ENCODE measurements at regions not wholly inside any gene's neighbourhood (a gene's known extent, or its start where the extent isn't known, plus 50 kb on each side); places are given as distances from the start of the nearest gene placed in this dataset.
"Not testable (repeated sequence)": the region's sequence is repeated elsewhere in the genome, so short reads cannot be mapped to it uniquely, and the experiment has no call there.

- DNase-seq (ENCODE audit: low read depth), result no peak
These were observed 723.7 kb upstream of the ARRDC3 start for GRCh38 chr5:92106808-92107207.

GRCh38 chr5:92104126-92104525, 721.0 kb upstream of the ARRDC3 start:
- DNase-seq (ENCODE audit: low read depth), result no peak

DNA sequence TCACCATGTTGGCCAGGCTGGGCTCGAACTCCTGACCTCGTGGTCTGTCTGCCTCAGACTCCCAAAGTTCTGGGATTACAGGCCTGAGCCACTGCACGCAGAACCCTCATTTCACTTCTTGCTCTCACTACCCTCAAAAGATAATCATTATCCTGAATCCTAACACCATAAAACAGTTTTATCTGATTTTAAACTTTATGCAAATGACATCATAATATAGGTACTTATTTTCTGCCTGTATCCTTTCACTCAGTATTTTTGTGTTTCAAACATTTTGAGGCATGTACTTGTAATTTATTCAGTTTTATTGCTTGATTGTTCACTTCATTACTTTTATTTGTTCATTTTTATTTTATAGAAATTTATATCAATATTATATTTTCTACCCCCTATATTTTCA, 719.2 kb upstream of the ARRDC3 start:
- DNase-seq (ENCODE audit: low read depth), result no peak

GRCh38 chr5:92092239-92092638, 709.1 kb upstream of the ARRDC3 start:
- DNase-seq (ENCODE audit: low read depth), result no peak

DNA sequence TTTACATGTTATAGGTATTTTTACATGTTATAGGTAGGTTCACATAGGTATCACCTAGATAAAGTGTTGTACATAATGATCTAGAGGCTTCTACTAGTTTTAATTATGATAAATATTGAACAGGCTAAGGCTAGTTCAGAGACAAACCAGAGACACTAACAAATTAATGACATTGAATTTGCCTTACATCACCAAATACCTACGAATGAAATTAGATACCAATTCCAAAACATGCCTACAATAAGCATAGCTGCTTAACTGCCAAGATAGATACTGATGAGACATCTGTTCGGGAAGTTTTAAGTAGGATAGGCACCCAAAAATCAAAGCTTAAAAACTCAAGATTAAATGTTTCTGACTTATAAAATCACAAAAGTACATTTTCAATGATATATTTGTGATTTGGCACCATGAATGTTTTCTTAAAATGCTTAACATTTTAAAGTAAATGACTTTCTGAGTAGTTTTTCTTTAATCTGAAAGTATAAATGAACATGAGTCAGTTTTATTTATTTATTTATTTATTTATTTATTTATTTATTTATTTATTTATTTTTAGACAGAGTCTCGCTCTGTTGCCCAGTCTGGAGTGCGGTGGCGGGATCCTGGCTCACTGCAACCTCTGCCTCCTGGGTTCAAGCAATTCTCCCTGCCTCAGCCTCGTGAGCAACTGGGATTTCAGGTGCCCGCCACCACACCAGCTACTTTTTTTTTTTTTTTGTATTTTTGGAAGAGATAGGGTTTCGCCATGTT, 703.1 kb upstream of the ARRDC3 start:
- DNase-seq (ENCODE audit: low read depth), result no peak

GRCh38 chr5:92081958-92082712, 699.0 kb upstream of the ARRDC3 start:
- DNase-seq (ENCODE audit: low read depth), result no peak

- DNase-seq (ENCODE audit: low read depth), result no peak
These were observed 687.7 kb upstream of the ARRDC3 start for GRCh38 chr5:92070786-92071185.

DNA sequence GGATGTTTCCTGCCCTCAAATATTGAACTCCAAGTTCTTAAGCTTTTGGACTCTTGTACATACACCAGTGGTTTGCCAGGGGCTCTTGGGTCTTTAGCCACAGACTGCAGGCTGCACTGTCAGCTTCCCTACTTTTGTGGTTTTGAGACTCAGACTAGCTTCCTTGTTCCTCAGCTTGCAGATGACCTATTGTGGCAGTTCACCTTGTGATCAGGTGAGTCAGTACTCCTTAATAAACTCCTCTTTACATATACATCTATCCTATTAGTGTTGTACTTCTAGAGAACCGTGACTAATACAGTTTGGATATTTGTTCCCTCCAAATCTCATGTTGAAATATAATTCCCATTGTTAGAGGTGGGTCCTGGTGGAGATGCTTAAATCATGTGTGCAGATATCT, 681.9 kb upstream of the ARRDC3 start:
- DNase-seq (ENCODE audit: low read depth), result no peak

DNA sequence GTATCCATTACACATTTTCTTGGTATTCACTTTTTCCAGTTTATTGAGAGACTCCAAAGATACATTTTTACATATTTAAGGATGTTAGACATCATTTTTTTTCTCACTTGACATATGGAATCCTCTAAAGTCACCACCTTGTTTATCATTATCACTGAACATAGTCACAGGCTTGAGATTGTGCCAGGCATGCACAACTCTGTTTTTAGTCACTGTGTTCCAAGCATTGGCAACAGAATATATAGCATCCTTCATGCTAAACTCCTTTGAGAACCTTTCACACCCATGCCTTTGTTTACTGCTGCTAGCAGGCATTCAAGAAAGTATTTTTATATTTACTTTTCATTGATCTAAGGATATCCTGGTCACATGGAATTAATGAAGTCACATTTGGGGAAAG, 668.6 kb upstream of the ARRDC3 start:
- DNase-seq (ENCODE audit: low read depth), result no peak

DNA sequence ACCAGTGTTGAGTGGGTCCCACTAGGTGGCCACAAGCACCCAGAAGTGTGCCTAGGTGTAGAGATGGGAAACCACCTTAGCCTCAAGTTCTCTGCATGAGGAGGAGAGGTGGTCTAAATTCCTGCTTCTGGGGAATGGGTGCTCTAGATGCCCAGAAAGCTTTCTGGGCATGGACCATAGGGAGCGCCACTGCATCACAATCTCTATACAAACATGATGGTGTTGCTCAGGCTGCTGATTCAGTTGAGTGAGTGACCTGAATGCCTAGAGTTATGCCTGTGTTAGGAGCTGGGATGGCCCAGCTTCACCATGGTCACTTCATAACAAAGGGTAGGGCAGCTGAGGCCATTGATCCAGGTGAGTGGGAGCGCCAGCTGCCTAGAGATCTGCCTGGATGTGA, 667.9 kb upstream of the ARRDC3 start:
- DNase-seq (ENCODE audit: low read depth), result no peak

- DNase-seq (ENCODE audit: low read depth), result no peak
These were observed 659.0 kb upstream of the ARRDC3 start for GRCh38 chr5:92041911-92042660.

DNA sequence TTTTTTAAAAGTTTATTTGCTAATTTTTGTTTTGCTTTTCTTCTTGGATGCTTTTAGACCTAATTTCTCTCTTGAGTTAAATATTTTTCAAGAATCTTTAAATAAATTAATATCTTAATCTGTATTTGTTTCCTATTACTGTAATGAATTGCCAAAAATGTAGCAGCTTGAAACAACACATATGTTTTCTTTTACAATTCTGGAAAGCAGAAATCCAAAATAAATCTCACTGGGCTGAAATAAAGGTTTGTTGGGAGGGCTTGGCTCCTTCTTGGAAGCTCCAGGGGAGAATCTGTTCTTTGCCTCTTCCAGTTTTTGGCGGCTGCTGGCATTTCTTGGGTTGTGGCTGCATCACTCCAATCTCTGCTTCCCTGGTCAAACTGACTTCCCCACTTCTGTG, 658.1 kb upstream of the ARRDC3 start:
- DNase-seq (ENCODE audit: low read depth), result no peak

DNA sequence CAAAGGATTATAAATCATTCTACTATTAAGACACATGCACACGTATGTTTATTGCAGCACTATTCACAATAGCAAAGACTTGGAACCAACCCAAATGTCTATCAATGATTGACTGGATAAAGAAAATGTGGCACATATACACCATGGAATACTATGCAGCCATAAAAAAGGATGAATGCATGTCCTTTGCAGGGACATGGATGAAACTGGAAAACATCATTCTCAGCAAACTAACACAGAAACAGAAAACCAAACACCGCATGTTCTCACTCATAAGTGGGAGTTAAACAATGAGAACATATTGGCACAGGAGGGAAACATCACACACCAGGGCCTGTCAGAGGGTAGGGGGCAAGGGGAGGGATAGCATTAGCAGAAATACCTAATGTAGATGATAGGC, 646.7 kb upstream of the ARRDC3 start:
- not testable (repeated sequence) for DNase-seq (ENCODE audit: low read depth)

DNA sequence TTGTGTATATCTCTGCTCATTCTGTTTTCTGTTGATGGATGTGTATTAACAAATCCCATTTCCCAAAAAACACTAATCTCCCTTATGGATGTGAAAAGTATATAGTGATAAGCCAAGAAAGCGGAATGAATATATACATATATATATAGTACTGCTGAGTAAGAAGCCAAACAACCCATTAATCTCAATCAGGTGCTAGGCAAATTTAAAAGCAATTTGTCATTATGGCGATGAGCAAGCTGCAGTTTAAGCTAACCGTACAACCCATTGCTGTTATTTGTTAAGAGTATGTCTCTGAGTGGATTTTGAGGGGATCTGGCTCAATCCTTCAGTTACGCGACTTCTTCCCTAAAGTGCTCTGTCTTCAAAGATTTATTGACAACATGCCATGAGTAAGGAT, 640.4 kb upstream of the ARRDC3 start:
- DNase-seq (ENCODE audit: low read depth), result no peak

- DNase-seq (ENCODE audit: low read depth), result no peak
These were observed 640.0 kb upstream of the ARRDC3 start for GRCh38 chr5:92023141-92023471.

GRCh38 chr5:92022415-92023140, 639.5 kb upstream of the ARRDC3 start:
- DNase-seq (ENCODE audit: low read depth), result no peak

GRCh38 chr5:92019376-92019990, 636.4 kb upstream of the ARRDC3 start:
- peak; percentile 8 for DNase-seq (ENCODE audit: low read depth)

DNA sequence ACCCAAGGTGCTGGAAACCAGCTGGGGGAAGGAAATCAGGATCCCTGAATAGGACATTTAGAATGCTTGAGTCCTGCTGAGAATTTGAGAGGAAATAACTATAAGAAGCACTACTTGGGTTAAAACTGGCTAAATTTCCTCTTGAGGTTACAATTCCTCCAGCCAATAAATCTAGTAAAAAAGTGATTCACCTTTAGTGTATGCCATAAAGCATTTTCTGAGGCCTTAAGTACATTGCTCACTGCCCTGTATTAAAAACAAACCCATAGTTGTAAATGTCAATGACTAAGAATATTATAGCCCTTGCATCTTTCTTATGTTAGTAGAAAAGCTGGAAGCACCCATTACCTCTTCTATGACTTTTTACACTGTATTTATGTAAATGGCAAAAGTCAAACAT, 634.7 kb upstream of the ARRDC3 start:
- DNase-seq (ENCODE audit: low read depth), result no peak

- DNase-seq (ENCODE audit: low read depth), result not testable (repeated sequence)
These were observed 628.7 kb upstream of the ARRDC3 start for GRCh38 chr5:92011845-92012244.

DNA sequence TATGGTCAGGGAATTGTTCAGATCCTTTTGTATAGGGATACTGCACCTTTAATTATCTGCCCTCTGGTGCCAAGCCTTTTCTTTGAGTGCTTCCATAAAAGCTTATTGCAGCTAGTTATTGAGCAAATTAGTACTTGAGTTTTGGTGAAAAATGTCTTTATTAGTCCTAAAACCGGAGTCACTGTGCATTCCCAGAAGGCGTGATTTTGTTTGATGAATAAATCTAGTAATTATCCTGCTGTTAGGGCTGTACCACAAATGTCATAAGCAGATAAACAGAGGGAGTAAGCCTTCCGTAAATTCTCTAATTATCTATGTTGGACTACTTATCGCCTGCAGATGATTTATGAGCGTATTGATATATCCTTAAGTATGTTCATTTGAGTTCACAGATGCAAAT, 620.7 kb upstream of the ARRDC3 start:
- DNase-seq (ENCODE audit: low read depth), result no peak

DNA sequence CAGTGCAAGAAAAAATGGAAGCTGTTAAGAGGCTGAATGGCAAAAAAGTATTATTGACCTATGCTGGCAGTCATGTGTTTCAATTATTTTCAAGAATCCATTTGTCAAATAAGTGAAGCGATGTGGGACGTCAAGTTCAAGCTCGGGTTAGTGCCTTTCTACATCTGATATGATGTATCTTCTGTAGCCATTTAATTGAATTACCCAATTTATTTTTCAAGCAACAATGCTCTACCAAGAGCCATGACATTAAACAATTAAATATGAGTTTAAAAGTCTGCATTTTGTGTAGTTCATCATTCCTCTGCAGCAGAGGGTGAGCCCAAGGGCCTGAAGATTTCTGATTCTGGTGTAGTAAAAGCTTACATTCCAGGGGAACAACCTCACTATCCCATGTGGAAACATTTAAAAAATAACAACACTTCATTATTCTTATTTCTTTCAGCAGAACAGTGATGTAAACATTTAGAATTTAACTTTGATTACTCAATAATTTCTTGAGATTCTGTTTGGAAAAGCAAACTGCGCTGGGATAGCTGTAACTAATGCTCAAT, 619.7 kb upstream of the ARRDC3 start:
- DNase-seq (ENCODE audit: low read depth), result no peak

Data from myocyte (in vitro differentiated cells).